PC-3 (cell line): ENCODE measurements at regions not wholly inside any gene's neighbourhood (a gene's known extent, or its start where the extent isn't known, plus 50 kb on each side); places are given as distances from the start of the nearest gene placed in this dataset.

Source experiments
- ATAC-seq: fragments of 200-7000 bp; cut with Tn5 transposase; 2 replicates; pipeline ENCODE4 v1.9.1; 2020; ENCODE audit warnings: mild to moderate bottlenecking, moderate library complexity
- BruUV-seq: library from RNA; stranded (reverse); fragments of 400-500 nt; replicated peaks from 2 replicates; lab custom pipeline; 2021; lab: Mats Ljungman, UMichigan
- CTCF ChIA-PET: fragments of 300-600 bp; sonication (Branson Sonifier 250); formaldehyde crosslinking; loops from one replicate; lab custom pipeline; 2022; ENCODE audit warnings: antibody characterized with exemption; lab: Charles Lee
- POLR2A ChIA-PET: fragments of 300-600 bp; sonication (Branson Sonifier 250); formaldehyde crosslinking; loops from one replicate; lab custom pipeline; 2022; ENCODE audit warnings: antibody characterized with exemption; ENCODE audit not compliant: unreplicated experiment; lab: Charles Lee
- DNase-seq: peaks from one replicate; pipeline ENCODE4 v3.0.0-alpha.2; 2015
- H2AFZ ChIP-seq: fragments of 300-600 bp; sonication (generic); 2 replicates; pipeline ENCODE4 v1.6.0; 2016; ENCODE audit warnings: antibody characterized with exemption, low read length
- H3F3A ChIP-seq: fragments of 300-600 bp; sonication (generic); one replicate; pipeline ENCODE4 v1.6.0; 2017; ENCODE audit warnings: antibody characterized with exemption, low read length, control low read depth, mild to moderate bottlenecking; ENCODE audit not compliant: unreplicated experiment
- H3K27ac ChIP-seq: fragments of 300-600 bp; sonication (generic); 2 replicates; pipeline ENCODE4 v1.5.1; 2016; ENCODE audit warnings: mild to moderate bottlenecking, low read length
- H3K27me3 ChIP-seq: fragments of 300-600 bp; sonication (generic); 2 replicates; pipeline ENCODE4 v1.6.1; 2016; ENCODE audit warnings: low read length, mixed read lengths
- H3K36me3 ChIP-seq: fragments of 300-600 bp; sonication (generic); 2 replicates; pipeline ENCODE4 v1.6.1; 2016; ENCODE audit warnings: low read depth, mixed run types, low read length, mixed read lengths
- H3K4me1 ChIP-seq: fragments of 300-600 bp; sonication (generic); 2 replicates; pipeline ENCODE4 v1.5.1; 2016; ENCODE audit warnings: low read length; ENCODE audit not compliant: insufficient read depth
- H3K4me2 ChIP-seq: fragments of 300-600 bp; sonication (generic); 2 replicates; pipeline ENCODE4 v1.6.0; 2016; ENCODE audit warnings: low read length
- H3K4me3 ChIP-seq: fragments of 300-600 bp; sonication (generic); 2 replicates; pipeline ENCODE4 v1.5.1; 2016; ENCODE audit warnings: mild to moderate bottlenecking, low read length, mixed read lengths
- H3K79me2 ChIP-seq: fragments of 300-600 bp; sonication (generic); 2 replicates; pipeline ENCODE4 v1.6.1; 2017; ENCODE audit warnings: low read length, mixed read lengths
- H3K9ac ChIP-seq: fragments of 300-600 bp; sonication (generic); 2 replicates; pipeline ENCODE4 v1.6.0; 2016; ENCODE audit warnings: mild to moderate bottlenecking, low read length
- H3K9me2 ChIP-seq: fragments of 300-600 bp; sonication (generic); replicated peaks from 2 replicates; pipeline ENCODE4 v1.6.1; 2016; ENCODE audit warnings: mixed run types, low read length, mixed read lengths
- H3K9me3 ChIP-seq: fragments of 300-600 bp; sonication (generic); 2 replicates; pipeline ENCODE4 v1.6.1; 2016; ENCODE audit warnings: low read length, mixed read lengths
- H4K20me1 ChIP-seq: fragments of 300-600 bp; sonication (generic); 2 replicates; pipeline ENCODE4 v1.6.1; 2016; ENCODE audit warnings: low read length, mixed read lengths
- EZH2 ChIP-seq: fragments of 300-600 bp; sonication (generic); IDR thresholded peaks from one replicate; pipeline ENCODE4 v1.6.1; 2017; ENCODE audit warnings: antibody characterized with exemption, mild to moderate bottlenecking, low read length; ENCODE audit not compliant: unreplicated experiment
- EZH2phosphoT487 ChIP-seq: fragments of 300-600 bp; sonication (generic); IDR thresholded peaks from 2 replicates; pipeline ENCODE4 v1.6.1; 2018; ENCODE audit warnings: mild to moderate bottlenecking, antibody characterized with exemption, low read length, borderline replicate concordance
- intact Hi-C: fragments of 100-400 bp; cut with micrococcal nuclease; formaldehyde crosslinking; loops from 2 replicates; pipeline ENCODE4 v1.9.0; 2023
- TF ChIP-seq, protein P1 (sequence below): fragments of 300-600 bp; sonication (generic); conservative IDR thresholded peaks from 2 replicates; pipeline ENCODE4 v1.5.1; 2017; ENCODE audit warnings: antibody characterized with exemption, low read depth, mild to moderate bottlenecking, low read length

DNA sequence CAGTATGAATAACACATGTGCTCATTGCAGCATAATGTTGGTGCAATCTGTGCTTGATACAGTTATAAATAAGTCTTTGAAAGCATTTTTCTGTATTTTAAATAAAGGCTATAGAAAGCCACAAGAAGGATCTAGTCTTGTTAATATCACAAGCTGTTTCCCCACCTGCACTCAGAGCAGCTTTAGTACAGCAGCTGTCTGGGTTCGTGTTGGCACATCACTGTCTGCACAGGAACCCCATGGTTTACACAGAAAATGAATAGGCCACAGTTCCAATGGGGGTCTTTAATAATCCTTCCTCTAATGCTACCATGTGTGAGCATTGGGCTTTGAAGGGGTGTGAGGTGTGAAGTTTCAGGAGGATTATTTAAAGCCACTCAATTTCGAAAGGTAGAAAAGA lies 2269.7 kb downstream of the MAT2B start:
- no peaks in the 10 kb centered on the region for H3K79me2 ChIP-seq
- BruUV-seq = no TSS peak
- no peak for ATAC-seq

DNA sequence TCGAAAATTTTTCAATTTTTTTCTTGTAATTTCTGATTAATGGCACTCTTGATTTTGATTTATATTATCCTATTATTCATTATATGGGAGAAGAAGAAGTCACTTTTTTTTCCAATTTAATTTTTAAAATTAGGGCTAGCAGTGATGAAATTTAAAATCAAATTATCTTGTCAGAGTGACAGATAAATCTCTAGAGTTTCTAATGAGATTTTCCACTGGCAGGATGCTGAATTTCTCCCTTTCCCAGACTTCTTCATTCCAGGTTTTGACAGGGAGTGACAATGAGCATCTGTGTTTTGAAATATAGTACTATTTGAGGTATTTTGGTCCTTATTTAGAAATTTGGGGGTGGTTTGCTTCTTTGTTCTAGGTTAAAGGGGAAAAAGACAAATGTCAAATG lies 2274.1 kb downstream of the MAT2B start:
- no peaks in the 10 kb centered on the region for H3K36me3 ChIP-seq
- DNase-seq = no peak
- H4K20me1 ChIP-seq = no peaks in the 10 kb centered on the region
- no peak overlapping the region for H3K27ac ChIP-seq
- no peak for ATAC-seq
- no peak overlapping the region for H3K4me3 ChIP-seq
- TF ChIP-seq EZH2phosphoT487 (no peak), EZH2 (no peak)
- TF ChIP-seq, protein P1, sequence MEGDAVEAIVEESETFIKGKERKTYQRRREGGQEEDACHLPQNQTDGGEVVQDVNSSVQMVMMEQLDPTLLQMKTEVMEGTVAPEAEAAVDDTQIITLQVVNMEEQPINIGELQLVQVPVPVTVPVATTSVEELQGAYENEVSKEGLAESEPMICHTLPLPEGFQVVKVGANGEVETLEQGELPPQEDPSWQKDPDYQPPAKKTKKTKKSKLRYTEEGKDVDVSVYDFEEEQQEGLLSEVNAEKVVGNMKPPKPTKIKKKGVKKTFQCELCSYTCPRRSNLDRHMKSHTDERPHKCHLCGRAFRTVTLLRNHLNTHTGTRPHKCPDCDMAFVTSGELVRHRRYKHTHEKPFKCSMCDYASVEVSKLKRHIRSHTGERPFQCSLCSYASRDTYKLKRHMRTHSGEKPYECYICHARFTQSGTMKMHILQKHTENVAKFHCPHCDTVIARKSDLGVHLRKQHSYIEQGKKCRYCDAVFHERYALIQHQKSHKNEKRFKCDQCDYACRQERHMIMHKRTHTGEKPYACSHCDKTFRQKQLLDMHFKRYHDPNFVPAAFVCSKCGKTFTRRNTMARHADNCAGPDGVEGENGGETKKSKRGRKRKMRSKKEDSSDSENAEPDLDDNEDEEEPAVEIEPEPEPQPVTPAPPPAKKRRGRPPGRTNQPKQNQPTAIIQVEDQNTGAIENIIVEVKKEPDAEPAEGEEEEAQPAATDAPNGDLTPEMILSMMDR = no peak
- intact Hi-C loops = no loop called here
- CTCF ChIA-PET = no interaction called here
- no peaks in the 10 kb centered on the region for H3F3A ChIP-seq
- no peaks in the 10 kb centered on the region for H3K79me2 ChIP-seq
- POLR2A ChIA-PET = no interaction called here
- H3K9me3 ChIP-seq = no peaks in the 10 kb centered on the region
- no peak overlapping the region for H3K9ac ChIP-seq
- no peaks in the 10 kb centered on the region for H3K9me2 ChIP-seq
- BruUV-seq = no TSS peak
- H3K27me3 ChIP-seq = no peaks in the 10 kb centered on the region
- H3K4me2 ChIP-seq = no peak overlapping the region
- no peaks in the 10 kb centered on the region; the same call in 1 of the 2 replicates for H3K4me1 ChIP-seq
- no peak overlapping the region for H2AFZ ChIP-seq

More for the DNA sequence above, 2269.7 kb downstream of the MAT2B start:
- intact Hi-C loops = no loop called here
- Histone ChIP-seq H3K9me2 (no peaks in the 10 kb centered on the region), H3K9me3 (no peaks in the 10 kb centered on the region), H4K20me1 (no peaks in the 10 kb centered on the region), H3K27me3 (no peaks in the 10 kb centered on the region), H3K4me1 (no peaks in the 10 kb centered on the region), H3K4me2 (no peak overlapping the region), H2AFZ (no peak overlapping the region), H3K9ac (no peak overlapping the region), H3K4me3 (no peak overlapping the region), H3K27ac (no peak overlapping the region), H3K36me3 (no peaks in the 10 kb centered on the region), H3F3A (no peaks in the 10 kb centered on the region)
- TF ChIP-seq, protein P1 = no peak
- no peak for TF ChIP-seq EZH2phosphoT487
- TF ChIP-seq EZH2 = no peak
- CTCF ChIA-PET = no interaction called here
- no peak for DNase-seq
- POLR2A ChIA-PET = no interaction called here

DNA sequence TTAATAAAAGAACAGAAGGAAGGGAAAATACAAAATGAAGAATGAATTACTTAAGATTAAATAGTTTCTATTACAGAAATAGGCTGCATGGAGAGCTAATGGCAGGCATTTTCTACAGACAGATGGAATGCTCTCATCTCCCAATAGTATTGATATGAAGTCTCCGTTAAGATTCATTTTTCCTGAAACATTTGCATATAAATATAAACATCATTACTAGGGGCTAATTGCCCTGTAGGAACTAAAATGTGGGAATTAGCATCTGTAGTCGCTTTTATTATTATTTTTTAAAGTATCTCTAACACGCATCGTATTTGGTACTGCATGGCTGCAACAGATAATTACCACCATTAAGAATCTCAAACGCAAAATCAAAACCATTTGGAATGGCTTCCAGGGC lies 2275.5 kb downstream of the MAT2B start:
- ChIA-PET POLR2A (no interaction called here), CTCF (no interaction called here)
- intact Hi-C loops = loop anchor here (10.0 kb wide), 1 partner anchor 146 kb away; no protein-coding TSS in a partner anchor
- Histone ChIP-seq H2AFZ (no peak overlapping the region), H3K36me3 (no peaks in the 10 kb centered on the region), H3K4me3 (no peak overlapping the region), H3F3A (no peaks in the 10 kb centered on the region), H4K20me1 (no peaks in the 10 kb centered on the region), H3K9me2 (no peaks in the 10 kb centered on the region), H3K27me3 (no peaks in the 10 kb centered on the region), H3K4me2 (no peak overlapping the region), H3K9ac (no peak overlapping the region), H3K4me1 (no peaks in the 10 kb centered on the region; the same call in 1 of the 2 replicates), H3K9me3 (no peaks in the 10 kb centered on the region), H3K27ac (no peak overlapping the region), H3K79me2 (no peaks in the 10 kb centered on the region)
- BruUV-seq = no TSS peak
- no peak for ATAC-seq
- no peak for TF ChIP-seq EZH2
- TF ChIP-seq, protein P1 = no peak
- TF ChIP-seq EZH2phosphoT487 = no peak
- no peak for DNase-seq
